HL-60 (cell line): ENCODE measurements at regions not wholly inside any gene's neighbourhood (a gene's known extent, or its start where the extent isn't known, plus 50 kb on each side); places are given as distances from the start of the nearest gene placed in this dataset.

Source experiments
- DNase-seq, 2 experiments: peaks; one replicate each; pipeline ENCODE4 v3.0.0-alpha.2; 2010 to 2020; ENCODE audit warnings: low read depth in 1 of 2, low spot score in 1 of 2
- H3K27ac ChIP-seq: fragments of 250-450 bp; sonication (Bioruptor Pico); replicated peaks from 2 replicates; pipeline ENCODE4 v1.5.1; 2020; ENCODE audit warnings: mild to moderate bottlenecking, moderate library complexity
- H3K27me3 ChIP-seq: fragments of 250-450 bp; sonication (Bioruptor Pico); 2 replicates; pipeline ENCODE4 v1.5.1; 2021; ENCODE audit warnings: mild to moderate bottlenecking, moderate library complexity; ENCODE audit not compliant: insufficient read depth, poor library complexity, severe bottlenecking
- H3K4me3 ChIP-seq: replicated peaks from 2 replicates; pipeline ENCODE4 v1.5.1; 2011; ENCODE audit warnings: mild to moderate bottlenecking, control low read depth, low read length; ENCODE audit not compliant: insufficient read depth
- GABPA ChIP-seq: IDR thresholded peaks from 2 replicates; pipeline ENCODE4 v1.6.1; 2012; ENCODE audit warnings: low read depth
- POLR2AphosphoS5 ChIP-seq: IDR thresholded peaks from 2 replicates; pipeline ENCODE4 v1.6.1; 2012; ENCODE audit warnings: low read depth
- SPI1 ChIP-seq: IDR thresholded peaks from 2 replicates; pipeline ENCODE4 v1.6.1; 2012; ENCODE audit warnings: low read depth, mild to moderate bottlenecking, borderline replicate concordance
- TF ChIP-seq, protein P1 (sequence below): IDR thresholded peaks from 2 replicates; pipeline ENCODE4 v1.6.1; 2012; ENCODE audit warnings: low read depth; ENCODE audit not compliant: insufficient replicate concordance
- TF ChIP-seq, protein P2 (sequence below): IDR thresholded peaks from one replicate; pipeline ENCODE4 v1.5.1; 2011; ENCODE audit warnings: low read length, control low read depth, inconsistent platforms; ENCODE audit not compliant: insufficient read depth

DNA sequence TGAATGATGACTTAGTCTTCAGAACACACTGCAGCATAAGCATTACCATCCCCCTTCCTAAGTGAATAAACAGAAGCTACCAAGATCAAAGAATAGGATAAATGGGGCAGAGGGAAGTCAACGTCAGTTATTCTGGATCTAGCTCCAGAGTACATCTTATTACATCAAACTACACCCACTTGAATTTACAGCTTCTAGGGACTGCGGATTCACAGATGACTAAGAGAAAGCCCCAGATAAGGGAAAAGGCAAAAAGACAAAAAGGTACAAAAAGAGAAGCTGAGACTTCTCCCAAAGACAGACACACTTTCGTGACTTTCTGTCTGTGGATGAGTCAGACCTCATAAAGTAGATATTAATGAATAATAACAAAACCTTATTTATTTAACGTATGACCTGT, 457.9 kb upstream of the BRINP1 start:
- no peak for DNase-seq
- no peak overlapping the region for H3K4me3 ChIP-seq
- TF ChIP-seq, protein P1, sequence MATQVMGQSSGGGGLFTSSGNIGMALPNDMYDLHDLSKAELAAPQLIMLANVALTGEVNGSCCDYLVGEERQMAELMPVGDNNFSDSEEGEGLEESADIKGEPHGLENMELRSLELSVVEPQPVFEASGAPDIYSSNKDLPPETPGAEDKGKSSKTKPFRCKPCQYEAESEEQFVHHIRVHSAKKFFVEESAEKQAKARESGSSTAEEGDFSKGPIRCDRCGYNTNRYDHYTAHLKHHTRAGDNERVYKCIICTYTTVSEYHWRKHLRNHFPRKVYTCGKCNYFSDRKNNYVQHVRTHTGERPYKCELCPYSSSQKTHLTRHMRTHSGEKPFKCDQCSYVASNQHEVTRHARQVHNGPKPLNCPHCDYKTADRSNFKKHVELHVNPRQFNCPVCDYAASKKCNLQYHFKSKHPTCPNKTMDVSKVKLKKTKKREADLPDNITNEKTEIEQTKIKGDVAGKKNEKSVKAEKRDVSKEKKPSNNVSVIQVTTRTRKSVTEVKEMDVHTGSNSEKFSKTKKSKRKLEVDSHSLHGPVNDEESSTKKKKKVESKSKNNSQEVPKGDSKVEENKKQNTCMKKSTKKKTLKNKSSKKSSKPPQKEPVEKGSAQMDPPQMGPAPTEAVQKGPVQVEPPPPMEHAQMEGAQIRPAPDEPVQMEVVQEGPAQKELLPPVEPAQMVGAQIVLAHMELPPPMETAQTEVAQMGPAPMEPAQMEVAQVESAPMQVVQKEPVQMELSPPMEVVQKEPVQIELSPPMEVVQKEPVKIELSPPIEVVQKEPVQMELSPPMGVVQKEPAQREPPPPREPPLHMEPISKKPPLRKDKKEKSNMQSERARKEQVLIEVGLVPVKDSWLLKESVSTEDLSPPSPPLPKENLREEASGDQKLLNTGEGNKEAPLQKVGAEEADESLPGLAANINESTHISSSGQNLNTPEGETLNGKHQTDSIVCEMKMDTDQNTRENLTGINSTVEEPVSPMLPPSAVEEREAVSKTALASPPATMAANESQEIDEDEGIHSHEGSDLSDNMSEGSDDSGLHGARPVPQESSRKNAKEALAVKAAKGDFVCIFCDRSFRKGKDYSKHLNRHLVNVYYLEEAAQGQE: no peak

DNA sequence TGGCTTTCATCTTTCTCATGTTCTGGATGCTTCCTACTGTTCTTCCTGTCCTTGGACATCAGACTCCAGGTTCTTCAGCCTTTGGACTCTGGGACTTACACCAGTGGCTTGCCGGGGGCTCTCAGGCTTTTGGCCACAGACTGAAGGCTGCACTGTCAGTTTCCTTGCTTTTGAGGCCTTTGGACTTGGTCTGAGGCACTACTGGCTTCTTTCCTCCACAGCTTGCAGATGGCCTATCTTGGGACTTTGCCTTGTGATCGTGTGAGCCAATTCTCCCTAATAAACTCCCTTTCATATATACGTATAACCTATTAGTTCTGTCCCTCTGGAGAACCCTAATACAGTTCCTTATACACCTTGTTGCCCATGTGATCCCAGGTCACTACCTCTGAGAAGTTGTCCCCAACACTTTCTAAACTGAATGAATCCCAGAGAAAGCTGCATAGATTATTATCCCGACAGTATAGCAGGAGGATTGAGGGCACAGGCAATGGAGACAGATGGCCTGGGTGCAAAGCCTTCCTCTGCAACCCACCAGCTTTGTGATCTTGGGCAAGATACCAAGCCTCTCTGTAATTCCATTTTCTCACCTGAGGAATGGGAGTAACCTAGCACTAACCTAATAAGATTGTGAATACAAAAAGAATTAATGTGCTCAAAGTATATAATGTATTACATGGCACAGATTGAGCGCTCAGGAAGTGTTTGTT, 449.6 kb upstream of the BRINP1 start:
- TF ChIP-seq POLR2AphosphoS5: no peak
- TF ChIP-seq SPI1: no peak
- no peak for TF ChIP-seq GABPA
- TF ChIP-seq, protein P1: no peak
- TF ChIP-seq, protein P2, sequence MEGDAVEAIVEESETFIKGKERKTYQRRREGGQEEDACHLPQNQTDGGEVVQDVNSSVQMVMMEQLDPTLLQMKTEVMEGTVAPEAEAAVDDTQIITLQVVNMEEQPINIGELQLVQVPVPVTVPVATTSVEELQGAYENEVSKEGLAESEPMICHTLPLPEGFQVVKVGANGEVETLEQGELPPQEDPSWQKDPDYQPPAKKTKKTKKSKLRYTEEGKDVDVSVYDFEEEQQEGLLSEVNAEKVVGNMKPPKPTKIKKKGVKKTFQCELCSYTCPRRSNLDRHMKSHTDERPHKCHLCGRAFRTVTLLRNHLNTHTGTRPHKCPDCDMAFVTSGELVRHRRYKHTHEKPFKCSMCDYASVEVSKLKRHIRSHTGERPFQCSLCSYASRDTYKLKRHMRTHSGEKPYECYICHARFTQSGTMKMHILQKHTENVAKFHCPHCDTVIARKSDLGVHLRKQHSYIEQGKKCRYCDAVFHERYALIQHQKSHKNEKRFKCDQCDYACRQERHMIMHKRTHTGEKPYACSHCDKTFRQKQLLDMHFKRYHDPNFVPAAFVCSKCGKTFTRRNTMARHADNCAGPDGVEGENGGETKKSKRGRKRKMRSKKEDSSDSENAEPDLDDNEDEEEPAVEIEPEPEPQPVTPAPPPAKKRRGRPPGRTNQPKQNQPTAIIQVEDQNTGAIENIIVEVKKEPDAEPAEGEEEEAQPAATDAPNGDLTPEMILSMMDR: no peak
- H3K27me3 ChIP-seq: no peaks in the 10 kb centered on the region
- no peak overlapping the region for H3K27ac ChIP-seq

More for the DNA sequence above, 457.9 kb upstream of the BRINP1 start:
- Histone ChIP-seq H3K27me3 (no peaks in the 10 kb centered on the region), H3K27ac (no peak overlapping the region)

DNA sequence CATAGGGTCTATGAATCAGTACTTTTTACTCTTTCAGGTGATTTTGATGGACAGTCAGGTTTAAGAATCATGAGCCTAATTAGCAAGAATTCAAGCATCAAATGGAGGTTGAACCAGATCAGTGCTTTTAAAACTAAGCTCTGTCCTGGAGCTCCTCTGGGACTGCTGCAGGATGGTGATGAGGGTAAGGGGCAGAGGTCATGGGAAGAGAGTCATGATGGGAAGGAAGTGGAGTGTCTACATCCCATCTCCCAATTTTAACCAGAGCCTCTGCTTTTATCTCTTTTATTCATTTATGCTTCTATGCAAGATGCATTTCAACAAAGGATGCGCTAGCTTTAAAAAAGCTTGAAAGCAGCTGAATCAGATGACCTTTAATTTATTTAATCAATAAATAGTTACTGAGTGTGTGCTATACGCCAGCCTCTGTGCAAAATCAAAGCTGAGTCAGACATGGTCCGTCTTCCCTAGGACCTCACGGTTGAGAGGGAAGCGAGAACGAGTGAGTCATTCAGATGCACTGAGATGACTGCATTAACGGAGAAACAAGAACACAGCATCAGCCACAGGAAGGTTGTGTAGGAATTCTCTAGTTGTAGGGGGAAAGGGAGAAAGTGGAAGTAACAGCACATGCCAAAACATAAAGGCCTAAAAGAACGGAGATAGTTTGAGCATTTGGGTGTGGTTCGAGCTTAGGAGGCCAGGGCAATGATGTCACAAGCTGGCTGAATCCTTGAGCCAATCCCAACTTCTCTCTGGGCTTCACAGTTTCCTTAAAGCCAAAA, 441.6 kb upstream of the BRINP1 start:
- Histone ChIP-seq H3K27me3 (no peaks in the 10 kb centered on the region), H3K4me3 (no peak overlapping the region), H3K27ac (no peak overlapping the region)
- no peak for DNase-seq
- TF ChIP-seq, protein P2: no peak
- TF ChIP-seq, protein P1: no peak
- no peak for TF ChIP-seq SPI1
- TF ChIP-seq GABPA: no peak
- TF ChIP-seq POLR2AphosphoS5: no peak

More for the DNA sequence above, 449.6 kb upstream of the BRINP1 start:
- H3K4me3 ChIP-seq: no peak overlapping the region
- DNase-seq: no peak
